Dedifferentiated amniotic fluid mesenchymal stem cell (primary cell): ENCODE measurements at regions not wholly inside any gene's neighbourhood (a gene's known extent, or its start where the extent isn't known, plus 50 kb on each side); places are given as distances from the start of the nearest gene placed in this dataset.

Experiments used
- DNase-seq: peaks from one replicate; pipeline ENCODE4 v3.0.0-alpha.2; 2016; ENCODE audit errors: extremely low spot score

GRCh38 chr10:44244745-44245600, 139.9 kb downstream of the CXCL12 start:
- DNase-seq: no peak

- no peak for DNase-seq
These were observed 140.9 kb downstream of the CXCL12 start for GRCh38 chr10:44243851-44244510.

DNA sequence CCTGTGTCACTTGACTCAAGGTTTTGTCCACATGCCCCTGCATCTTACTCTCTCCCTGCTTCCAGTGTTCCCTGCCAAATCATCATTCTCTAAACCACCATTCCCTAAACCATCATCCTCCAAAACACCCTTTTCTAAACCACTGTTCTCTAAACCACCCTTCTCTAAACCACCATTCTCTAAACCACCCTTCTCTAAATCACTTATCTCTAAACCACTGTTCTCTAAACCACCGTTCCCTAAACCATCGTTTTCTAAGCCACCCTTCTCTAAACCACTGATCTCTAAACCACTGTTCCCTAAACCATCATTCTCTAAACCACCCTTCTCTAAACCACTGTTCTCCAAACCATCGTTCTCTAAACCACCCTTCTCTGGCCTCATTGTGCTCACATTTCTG, 142.1 kb downstream of the CXCL12 start:
- DNase-seq: no peak

GRCh38 chr10:44242091-44242490, 142.8 kb downstream of the CXCL12 start:
- no peak for DNase-seq

GRCh38 chr10:44240584-44241205, 144.2 kb downstream of the CXCL12 start:
- no peak for DNase-seq

DNA sequence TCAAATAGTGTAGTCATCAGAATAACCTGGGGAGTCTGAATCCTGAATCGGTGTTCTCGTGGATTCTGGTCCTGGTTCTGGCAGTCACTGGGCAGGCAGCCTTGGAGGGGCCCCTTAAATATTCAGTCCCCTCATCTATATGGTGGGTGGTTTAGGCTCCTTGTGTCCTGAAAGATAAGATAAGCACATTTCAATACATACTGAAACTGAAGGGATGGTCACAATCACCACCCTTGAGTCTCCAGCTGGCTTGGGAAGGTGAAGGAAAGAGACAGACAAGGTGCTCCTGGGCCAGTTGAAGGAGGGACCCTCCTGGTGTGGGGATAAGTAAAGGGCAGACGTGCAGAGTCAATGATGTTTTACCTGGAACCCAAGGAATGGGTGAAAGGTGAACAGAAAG, 146.7 kb downstream of the CXCL12 start:
- no peak for DNase-seq

GRCh38 chr10:44237364-44238049, 147.4 kb downstream of the CXCL12 start:
- no peak for DNase-seq

DNA sequence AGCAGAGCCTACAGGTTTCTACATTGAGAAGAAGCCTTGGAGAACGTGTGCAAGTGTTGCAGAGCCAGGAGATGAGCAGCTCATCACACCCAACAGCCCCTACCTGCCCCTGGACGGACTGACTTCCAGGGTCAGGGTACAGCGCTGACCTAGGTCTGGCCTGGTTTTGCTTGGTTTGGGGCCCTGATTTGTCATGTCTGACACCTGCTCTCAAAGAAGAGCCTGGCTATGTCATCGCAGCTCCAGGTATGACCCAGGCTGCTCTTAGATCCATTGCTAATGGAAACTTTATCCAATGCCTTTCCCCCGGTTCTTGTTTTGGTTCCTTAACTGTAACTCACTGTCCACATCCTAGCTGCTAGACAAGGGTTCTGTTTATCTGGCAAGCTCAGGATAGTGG, 149.5 kb downstream of the CXCL12 start:
- no peak for DNase-seq

- DNase-seq: no peak
These were observed 150.4 kb downstream of the CXCL12 start for GRCh38 chr10:44234483-44234875.

- DNase-seq: no peak
These were observed 151.1 kb downstream of the CXCL12 start for GRCh38 chr10:44233561-44234482.

DNA sequence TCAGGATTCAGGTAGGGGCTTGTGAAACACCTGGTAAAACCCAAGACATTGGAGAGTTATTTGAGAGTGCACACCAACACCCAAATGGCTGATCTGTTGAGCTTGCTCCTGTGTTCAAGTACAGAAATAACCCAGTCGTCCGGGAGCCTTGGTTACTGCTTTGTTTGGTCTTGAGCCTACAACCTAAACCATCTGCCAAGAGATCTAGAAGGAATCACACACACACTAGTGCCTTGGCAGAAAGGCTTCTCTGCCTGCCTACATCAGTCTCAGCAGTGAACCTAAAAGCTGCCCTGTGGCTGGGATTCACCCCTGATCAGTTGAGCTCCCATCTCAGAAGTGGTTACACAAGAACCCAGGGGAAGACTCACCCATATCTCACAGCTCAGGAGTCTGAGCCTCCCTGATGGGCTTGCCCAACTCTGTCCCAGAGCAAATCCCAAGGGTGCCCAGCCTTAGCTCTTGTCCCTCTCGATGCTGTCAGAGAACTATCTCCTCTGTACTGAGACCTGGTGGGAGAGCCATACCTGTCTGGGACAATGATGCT, 167.6 kb downstream of the CXCL12 start:
- no peak for DNase-seq

DNA sequence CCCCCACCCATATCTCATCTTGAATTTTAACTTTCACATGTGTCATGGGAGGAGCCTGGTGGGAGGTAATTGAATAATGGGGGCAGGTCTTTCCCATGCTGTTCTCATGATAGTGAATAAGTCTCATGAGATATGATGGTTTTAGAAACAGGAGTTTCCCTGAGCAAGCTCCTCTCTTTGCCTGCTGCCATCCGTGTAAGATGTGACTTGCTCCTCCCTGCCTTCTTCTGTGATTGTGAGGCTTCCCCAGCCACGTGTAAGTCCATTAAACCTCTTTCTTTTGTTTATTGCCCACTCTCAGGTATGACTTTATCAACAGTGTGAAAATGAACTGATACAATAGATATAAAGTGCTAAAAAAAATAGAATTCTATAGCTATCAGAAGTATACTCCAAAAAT, 168.8 kb downstream of the CXCL12 start:
- no peak for DNase-seq

DNA sequence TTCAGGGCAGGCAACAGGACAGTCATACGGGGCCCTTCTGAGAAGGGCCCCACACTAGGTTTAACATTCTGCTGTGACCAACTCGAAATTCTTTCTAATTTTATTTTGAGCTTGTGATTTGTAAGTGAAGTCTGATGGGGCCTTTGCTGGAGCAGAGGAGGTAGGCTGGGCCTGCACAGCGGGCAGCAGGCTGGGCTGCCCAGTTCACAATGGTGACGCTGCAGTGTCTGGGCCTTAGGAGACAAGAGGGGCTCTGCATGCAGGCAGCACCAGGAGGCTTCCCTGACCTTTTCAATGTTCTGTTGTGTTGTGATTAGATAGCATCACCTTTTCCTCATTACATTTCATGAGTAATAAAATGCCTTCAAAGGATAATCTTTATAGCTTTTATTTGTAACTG, 175.1 kb downstream of the CXCL12 start:
- no peak for DNase-seq

- no peak for DNase-seq
These were observed 177.7 kb downstream of the CXCL12 start for GRCh38 chr10:44207160-44207559.

GRCh38 chr10:44206127-44206818, 178.6 kb downstream of the CXCL12 start:
- DNase-seq: no peak

DNA sequence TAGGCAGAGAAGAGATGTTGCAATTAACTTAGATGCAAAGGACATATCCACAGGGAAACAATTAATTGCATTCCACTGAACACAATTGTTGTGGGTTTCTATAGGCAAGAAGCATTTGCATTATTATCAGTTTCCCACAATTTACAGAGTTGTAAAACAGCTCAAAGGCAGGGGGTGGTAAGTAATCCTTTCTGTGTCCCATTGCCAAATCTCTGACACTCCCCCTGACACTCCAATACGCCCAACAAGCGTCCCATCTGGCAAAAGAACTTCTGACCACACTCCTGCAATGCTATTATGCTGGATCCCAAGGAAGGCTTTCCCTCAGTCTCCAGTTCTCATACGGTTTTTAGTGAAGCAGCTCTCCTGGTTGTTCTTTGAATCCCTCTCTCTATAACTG, 179.8 kb downstream of the CXCL12 start:
- no peak for DNase-seq

GRCh38 chr10:44203535-44203934, 181.4 kb downstream of the CXCL12 start:
- no peak for DNase-seq

DNA sequence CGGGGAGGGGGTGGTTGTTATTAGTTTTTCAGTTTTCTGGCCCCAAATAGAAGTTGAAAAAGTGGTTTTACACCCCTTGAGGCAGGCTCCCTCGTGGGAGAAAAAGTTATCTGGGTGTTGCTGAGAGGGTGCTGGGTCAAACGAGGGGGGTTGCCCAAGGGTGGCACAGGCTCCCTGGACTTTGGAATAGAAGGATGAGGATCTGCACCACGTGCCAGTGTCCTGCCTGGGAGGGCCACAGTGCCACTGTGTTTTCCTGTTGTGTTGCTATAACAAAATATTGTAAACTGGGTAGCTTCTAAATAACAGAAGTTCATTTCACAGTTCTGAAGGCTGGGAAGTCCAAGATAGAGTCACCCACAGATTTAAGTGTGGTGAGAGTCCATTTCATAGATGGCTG, 181.9 kb downstream of the CXCL12 start:
- no peak for DNase-seq

GRCh38 chr10:44201656-44202055, 183.2 kb downstream of the CXCL12 start:
- DNase-seq: no peak

GRCh38 chr10:44201011-44201410, 183.9 kb downstream of the CXCL12 start:
- DNase-seq: no peak
